ENCODE measurements at regions not wholly inside any gene's neighbourhood (a gene's known extent, or its start where the extent isn't known, plus 50 kb on each side); places are given as distances from the start of the nearest gene placed in this dataset.

DNA sequence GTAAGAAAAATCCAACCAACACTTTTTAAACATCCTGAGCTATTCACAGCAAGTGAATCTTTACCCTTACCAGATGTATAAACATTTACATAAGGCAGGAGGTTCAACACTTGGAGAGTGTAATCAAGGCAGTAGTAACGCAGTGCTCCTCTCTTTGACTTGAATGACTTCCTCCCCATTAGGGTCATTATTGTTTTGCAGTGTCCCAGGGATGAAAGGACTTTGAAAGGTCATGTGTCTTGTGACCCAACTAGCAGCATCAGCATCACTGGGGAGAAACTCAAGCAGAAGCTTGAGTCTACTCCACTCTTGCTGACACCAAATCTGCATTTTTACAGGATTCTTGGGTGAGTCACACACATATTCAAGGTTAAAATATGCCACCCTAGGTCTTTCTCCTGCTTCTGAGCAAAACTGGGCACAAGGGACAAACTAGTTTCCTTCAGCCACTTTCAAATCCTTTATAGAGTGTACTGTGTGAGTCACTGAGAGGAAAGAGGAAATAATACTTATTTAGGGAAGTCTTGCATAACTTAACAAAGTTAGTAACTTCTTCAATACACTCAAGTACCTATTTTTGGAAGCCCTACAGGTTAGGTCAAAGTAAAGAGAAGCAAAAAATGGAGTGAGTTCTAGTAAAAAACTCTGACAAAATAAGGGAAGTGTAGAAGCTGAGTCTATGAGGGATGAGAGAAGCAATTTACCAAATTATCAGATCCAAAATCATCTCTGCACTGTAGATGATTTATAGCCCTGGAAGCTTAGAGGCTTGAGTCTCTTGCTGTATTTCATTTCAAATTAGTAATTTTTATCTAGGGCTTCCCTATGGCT lies 51.0 kb upstream of the EML4 start (continued):
- TF ChIP-seq ZKSCAN8 (CRISPR knock-in tag; IDR thresholded peaks at IDR 0.05; ENCODE audit: borderline replicate concordance) (peak; percentile 64; the same call in 1 of the 2 replicates), AGO1 (IDR thresholded peaks at IDR 0.05; ENCODE audit: low read depth, low read length, poor library complexity, severe bottlenecking) (no peak), BORCS8-MEF2B (CRISPR knock-in tag; IDR thresholded peaks at IDR 0.05) (no peak), MAFG (CRISPR knock-in tag; IDR thresholded peaks at IDR 0.05) (no peak), ZNF232 (CRISPR knock-in tag; IDR thresholded peaks at IDR 0.05; ENCODE audit: borderline replicate concordance) (peak; percentile 83; the same call in 1 of the 2 replicates), NAIF1 (CRISPR knock-in tag; IDR thresholded peaks at IDR 0.05; ENCODE audit: borderline replicate concordance) (peak; percentile 71; the same call in 1 of the 2 replicates), GABPA (IDR thresholded peaks at IDR 0.05; ENCODE audit: low read depth, low read length) (no peak), GABPA (CRISPR knock-in tag; IDR thresholded peaks at IDR 0.05; ENCODE audit: low read depth) (peak; percentile 66), ZMAT3 (CRISPR knock-in tag; conservative IDR thresholded peaks at IDR 0.05) (peak; percentile 81), POLR2G (IDR thresholded peaks at IDR 0.05; ENCODE audit: low read depth, low read length) (peak; percentile 34; the same call in 1 of the 2 replicates), MXI1 (IDR thresholded peaks at IDR 0.05; ENCODE audit: borderline replicate concordance, low read depth, low read length) (no peak), FOXJ3 (CRISPR knock-in tag; IDR thresholded peaks at IDR 0.05; ENCODE audit: borderline replicate concordance) (peak; percentile 96), RCOR2 (CRISPR knock-in tag; IDR thresholded peaks at IDR 0.05) (peak; percentile 97), SAP130 (CRISPR knock-in tag; IDR thresholded peaks at IDR 0.05; ENCODE audit: low read depth) (peak; percentile 85), ZNF672 (CRISPR knock-in tag; IDR thresholded peaks at IDR 0.05) (no peak), TGIF2 (CRISPR knock-in tag; IDR thresholded peaks at IDR 0.05) (0 out of 2 replicates have a peak, but pooled peaks have one; percentile 3), MXD1 (CRISPR knock-in tag; IDR thresholded peaks at IDR 0.05) (no peak), CEBPB (IDR thresholded peaks at IDR 0.05; ENCODE audit: borderline replicate concordance, low read depth, low read length) (peak; percentile 36; the same call in 1 of the 2 replicates), JUND (CRISPR knock-in tag; IDR thresholded peaks at IDR 0.05) (0 out of 2 replicates have a peak, but pooled peaks have one; percentile 46), MYC (CRISPR knock-in tag; IDR thresholded peaks at IDR 0.05; ENCODE audit: borderline replicate concordance) (no peak), XBP1 (CRISPR knock-in tag; IDR thresholded peaks at IDR 0.05) (no peak), ZBTB44 (CRISPR knock-in tag; IDR thresholded peaks at IDR 0.05) (peak; percentile 44; the same call in 1 of the 2 replicates), ZMYM4 (CRISPR knock-in tag; IDR thresholded peaks at IDR 0.05) (peak; percentile 75), ZFYVE20 (CRISPR knock-in tag; IDR thresholded peaks at IDR 0.05; ENCODE audit: borderline replicate concordance, low read depth) (no peak), ZBTB3 (CRISPR knock-in tag; IDR thresholded peaks at IDR 0.05; ENCODE audit: borderline replicate concordance, low read depth) (peak; percentile 79), MIER3 (CRISPR knock-in tag; IDR thresholded peaks at IDR 0.05; ENCODE audit: borderline replicate concordance) (peak; percentile 90; the same call in 1 of the 2 replicates)
- TF ChIP-seq, protein P1, sequence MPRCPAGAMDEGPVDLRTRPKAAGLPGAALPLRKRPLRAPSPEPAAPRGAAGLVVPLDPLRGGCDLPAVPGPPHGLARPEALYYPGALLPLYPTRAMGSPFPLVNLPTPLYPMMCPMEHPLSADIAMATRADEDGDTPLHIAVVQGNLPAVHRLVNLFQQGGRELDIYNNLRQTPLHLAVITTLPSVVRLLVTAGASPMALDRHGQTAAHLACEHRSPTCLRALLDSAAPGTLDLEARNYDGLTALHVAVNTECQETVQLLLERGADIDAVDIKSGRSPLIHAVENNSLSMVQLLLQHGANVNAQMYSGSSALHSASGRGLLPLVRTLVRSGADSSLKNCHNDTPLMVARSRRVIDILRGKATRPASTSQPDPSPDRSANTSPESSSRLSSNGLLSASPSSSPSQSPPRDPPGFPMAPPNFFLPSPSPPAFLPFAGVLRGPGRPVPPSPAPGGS (CRISPR knock-in tag; IDR thresholded peaks at IDR 0.05) = no peak

Data from HepG2 (cell line).